Heart left ventricle (tissue), 16 donors: ENCODE measurements at regions not wholly inside any gene's neighbourhood (a gene's known extent, or its start where the extent isn't known, plus 50 kb on each side); places are given as distances from the start of the nearest gene placed in this dataset.
"Not testable (repeated sequence)": the region's sequence is repeated elsewhere in the genome, so short reads cannot be mapped to it uniquely, and the experiment has no call there.

Source experiments
- ATAC-seq, 4 donors: fragments of 200-7000 bp; cut with Tn5 transposase; one replicate each; pipeline ENCODE4 v1.9.1; 2020 to 2022; ENCODE audit warnings: moderate library complexity in 4 of 4, mild to moderate bottlenecking in 3 of 4, moderate number of reproducible peaks in 1 of 4
- DNase-seq, 5 donors: peaks; one replicate each; pipeline ENCODE4 v3.0.0-alpha.2; 2020
- H3K27ac ChIP-seq, 12 donors: fragments of 200-600 bp; sonication (generic) in 4 of 12; one replicate each; pipeline versions ENCODE4 v1.5.0 to v1.8.0; 2016 to 2022; ENCODE audit warnings: mild to moderate bottlenecking in 2 of 12
- H3K27me3 ChIP-seq, 9 donors: fragments of 200-600 bp; sonication (generic) in 2 of 9; one replicate each; pipeline versions ENCODE4 v1.5.1 to v1.8.0; 2016 to 2022; ENCODE audit warnings: mild to moderate bottlenecking in 3 of 9
- H3K36me3 ChIP-seq, 9 donors: fragments of 200-600 bp; sonication (generic) in 2 of 9; one replicate each; pipeline versions ENCODE4 v1.5.0 to v1.8.0; 2018 to 2022; ENCODE audit warnings: mild to moderate bottlenecking in 2 of 9
- H3K4me1 ChIP-seq, 12 donors: fragments of 200-600 bp; sonication (generic) in 4 of 12; one replicate each; pipeline versions ENCODE4 v1.5.0 to v1.8.0; 2016 to 2022; ENCODE audit warnings: mild to moderate bottlenecking in 3 of 12
- H3K4me3 ChIP-seq, 12 donors: fragments of 200-600 bp; sonication (generic) in 4 of 12; one replicate each; pipeline versions ENCODE4 v1.5.0 to v1.8.0; 2017 to 2022; ENCODE audit warnings: mild to moderate bottlenecking in 9 of 12, moderate library complexity in 4 of 12
- H3K9me3 ChIP-seq, 12 donors: fragments of 200-600 bp; sonication (generic) in 4 of 12; one replicate each; pipeline versions ENCODE4 v1.5.0 to v1.8.0; 2016 to 2022; ENCODE audit warnings: mild to moderate bottlenecking in 1 of 12
- CTCF ChIP-seq, 12 donors: fragments of 200-600 bp; sonication (generic) in 4 of 12; IDR thresholded peaks; one replicate each; pipeline versions ENCODE4 v1.5.0 to v1.8.0; 2018 to 2022; ENCODE audit warnings: antibody characterized with exemption in 12 of 12, mild to moderate bottlenecking in 5 of 12
- POLR2A ChIP-seq, 2 donors: fragments of 450-650 bp; IDR thresholded peaks; one replicate each; pipeline ENCODE4 v1.6.1; 2017; ENCODE audit warnings: antibody characterized with exemption in 2 of 2, mild to moderate bottlenecking in 2 of 2, moderate library complexity in 2 of 2
- whole genome bisulfite sequencing, 4 donors: extraction: QIAGEN DNeasy Blood & Tissue Kit in 2 of 4; methylation state at CpG; one replicate each; pipeline versions ENCODE4 v1.1.5 to v1.1.7; 2013 to 2018; 5-methylcytosine and 5-hydroxymethylcytosine counted together
- intact Hi-C, 10 donors: fragments of 100-400 bp; cut with DNase I; formaldehyde crosslinking; loops; one replicate each; pipeline versions ENCODE4 v1.11.1 to v1.14.2; 2022
- donor health status: ischemic (EF 13 %, LVEDD 7.1; RV severe dilation, severe dysfunction).
- donor health status: healthy with polysubstance abuse.
- donor health status: DM: no; HTN: yes; CAD: no.
- donor health status: DM: no; HTN: no; CAD: no.
- donor health status: ischemic (EF 25% LVEDD 6.9; RV normal size, moderate dysfunction).
- donor health status: ischemic (EF 25% LVEDD 5.7; RV mildly dilated, moderate dysfunction).
- donor health status: healthy.
- donor health status: DM: yes; HTN: yes; CAD: no.
- donor health status: ischemic (EF 35%, LVEDD 5.7; RV mildly dilated, moderate dysfunction).
- donor health status: nonischemic (EF 11% LVEDD 7.7; RV severe dilation, severe dysfunction).
- donor health status: DM: yes; HTN: yes; CAD: no.
- donor health status: PGD.
- donor health status: ischemic (EF 29% LVEDD 5.4; RV normal size, mild dysfunction).
- donor health status: nonischemic (EF 23%, LVEDD 6.1; RV moderate dilation, normal function).

GRCh38 chr4:79563219-79563618 lies 155.2 kb upstream of the GK2 start:
- 81 to 88% (median 87%) methylated on average over 1 of the region's 1 CpG for WGBS, 4 donors
- no peak for TF ChIP-seq CTCF (IDR thresholded peaks at IDR 0.05)
- no peak overlapping the region for H3K27ac ChIP-seq
- no peak overlapping the region for H3K4me3 ChIP-seq
- intact Hi-C loops = no loop called here
- DNase-seq = no peak
- no peaks in the 10 kb centered on the region for H3K9me3 ChIP-seq
- no peaks in the 10 kb centered on the region for H3K27me3 ChIP-seq
- no peaks in the 10 kb centered on the region for H3K36me3 ChIP-seq
- H3K4me1 ChIP-seq = no peaks in the 10 kb centered on the region
- ATAC-seq = no peak

- Histone ChIP-seq H3K27ac (no peak overlapping the region), H3K27me3 (no peaks in the 10 kb centered on the region), H3K4me1 (no peaks in the 10 kb centered on the region), H3K9me3 (no peaks in the 10 kb centered on the region), H3K36me3 (no peaks in the 10 kb centered on the region), H3K4me3 (no peak overlapping the region)
- DNase-seq = no peak
- WGBS, 4 donors = 58 to 77% (median 68%) methylated on average over 1 of the region's 1 CpG
- intact Hi-C loops = no loop called here
- no peak for TF ChIP-seq POLR2A (IDR thresholded peaks at IDR 0.05)
- TF ChIP-seq CTCF (IDR thresholded peaks at IDR 0.05) = no peak
- no peak for ATAC-seq
Observed at GRCh38 chr4:79561751-79562150, 153.7 kb upstream of the GK2 start.

DNA sequence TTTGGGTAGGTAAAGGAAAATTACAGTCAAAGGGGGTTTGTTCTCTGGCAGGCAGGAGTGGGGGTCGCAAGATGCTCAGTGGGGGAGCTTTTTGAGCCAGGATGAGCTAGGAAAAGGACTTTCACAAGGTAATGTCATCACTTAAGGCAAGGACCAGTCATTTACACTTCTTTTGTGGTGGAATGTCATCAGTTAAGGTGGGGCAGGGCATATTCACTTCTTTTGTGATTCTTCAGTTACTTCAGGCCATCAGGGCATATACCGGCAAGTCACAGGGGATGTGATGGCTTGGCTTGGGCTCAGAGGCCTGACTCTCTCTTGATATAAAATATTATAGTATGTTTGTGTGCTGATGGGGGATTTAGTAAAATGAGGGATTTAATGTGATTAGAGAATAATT lies 151.4 kb upstream of the GK2 start:
- ATAC-seq, DNase-seq, intact Hi-C loops, H3K4me3 ChIP-seq, H3K9me3 ChIP-seq, H3K36me3 ChIP-seq, H3K27ac ChIP-seq, H3K27me3 ChIP-seq, H3K4me1 ChIP-seq: not testable (repeated sequence)
- WGBS, 4 donors = 88 to 100% (median 93%) methylated on average over 2 of the region's 2 CpGs

GRCh38 chr4:79552311-79552710 lies 144.3 kb upstream of the GK2 start:
- Histone ChIP-seq H3K9me3 (peaks cover 0 to 19% (median 0%) of the 10 kb centered on the region in 12 donors), H3K4me3 (no peak overlapping the region), H3K27me3 (no peaks in the 10 kb centered on the region), H3K27ac (no peak overlapping the region), H3K36me3 (no peaks in the 10 kb centered on the region), H3K4me1 (no peaks in the 10 kb centered on the region)
- DNase-seq (no peak), ATAC-seq (no peak)
- intact Hi-C loops = no loop called here
- TF ChIP-seq CTCF (IDR thresholded peaks at IDR 0.05) = no peak
- TF ChIP-seq POLR2A (IDR thresholded peaks at IDR 0.05) = no peak

DNA sequence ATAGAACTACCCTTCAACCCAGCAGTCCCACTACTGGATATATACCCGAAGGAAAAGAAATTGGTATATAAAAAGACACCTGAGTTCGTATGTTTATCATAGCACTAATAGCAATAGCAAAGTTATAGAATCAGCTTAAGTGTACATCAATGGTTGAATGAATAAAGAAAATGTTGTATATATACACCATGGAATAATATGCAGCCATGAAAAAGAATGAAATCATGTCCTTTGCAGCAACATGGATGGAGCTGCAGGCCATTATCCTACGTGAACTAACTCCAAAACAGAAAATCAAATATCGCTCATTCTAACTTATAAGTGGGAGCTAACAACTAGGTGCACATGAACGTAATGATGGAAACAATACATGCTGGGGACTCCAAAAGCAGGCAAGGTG lies 143.5 kb upstream of the GK2 start:
- H3K4me1 ChIP-seq = no peaks in the 10 kb centered on the region
- H3K9me3 ChIP-seq = peaks cover 0 to 19% (median 0%) of the 10 kb centered on the region in 12 donors
- TF ChIP-seq CTCF (IDR thresholded peaks at IDR 0.05) (no peak), POLR2A (IDR thresholded peaks at IDR 0.05) (no peak)
- DNase-seq = no peak
- H3K36me3 ChIP-seq = no peaks in the 10 kb centered on the region
- no peak overlapping the region for H3K27ac ChIP-seq
- no peak for ATAC-seq
- H3K27me3 ChIP-seq = no peaks in the 10 kb centered on the region
- 52 to 88% (median 71%) methylated on average over 5 of the region's 5 CpGs for WGBS, 4 donors
- intact Hi-C loops = no loop called here
- no peak overlapping the region for H3K4me3 ChIP-seq
